NCI-H1417 treated with DMSO at 0.1 percent for 48 hours (cell line): ENCODE measurements at regions not wholly inside any gene's neighbourhood (a gene's known extent, or its start where the extent isn't known, plus 50 kb on each side); places are given as distances from the start of the nearest gene placed in this dataset.

ENCODE experiments used
- DNase-seq: peaks from one replicate; lab custom pipeline; 2025; lab: John Stamatoyannopoulos, UW

DNA sequence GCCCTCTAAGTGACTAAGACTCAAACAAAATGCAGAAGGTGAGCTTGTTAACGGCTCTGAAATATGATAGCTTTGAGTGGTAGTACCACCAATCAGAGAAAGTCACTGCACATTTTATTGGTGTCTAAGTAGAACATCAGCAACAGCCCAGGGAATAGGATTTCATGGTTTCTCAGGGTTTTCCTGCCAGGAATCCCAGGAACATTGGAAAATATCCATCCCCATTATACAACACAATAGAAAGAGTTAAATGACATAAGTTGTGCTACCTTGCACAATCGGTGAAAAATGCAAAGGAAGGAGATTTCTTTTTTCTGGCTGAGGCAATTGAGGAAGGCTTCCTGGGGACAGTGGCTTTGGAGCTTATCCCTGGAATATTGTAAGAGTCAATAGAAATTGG is 283.1 kb downstream of the HLX start:
- no peak for DNase-seq

DNA sequence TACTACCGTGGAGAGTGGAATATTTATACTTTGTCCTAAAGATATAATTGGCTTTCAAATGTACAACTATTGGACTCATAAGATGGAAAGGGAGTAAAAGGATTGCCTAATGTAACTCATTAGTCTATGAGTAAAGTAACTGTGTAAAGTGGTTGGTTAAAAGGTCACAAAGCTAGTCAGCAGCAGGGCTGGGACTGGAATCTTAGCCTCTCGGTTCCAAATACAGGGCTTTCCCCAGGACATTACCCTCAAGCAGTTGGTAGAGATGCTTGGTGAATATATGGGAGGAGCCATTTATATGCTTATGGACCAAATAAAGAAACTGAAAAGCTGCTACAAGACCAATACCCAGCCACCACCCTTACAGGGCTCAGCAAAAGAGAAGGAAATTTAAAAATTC is 283.7 kb downstream of the HLX start:
- no peak for DNase-seq

DNA sequence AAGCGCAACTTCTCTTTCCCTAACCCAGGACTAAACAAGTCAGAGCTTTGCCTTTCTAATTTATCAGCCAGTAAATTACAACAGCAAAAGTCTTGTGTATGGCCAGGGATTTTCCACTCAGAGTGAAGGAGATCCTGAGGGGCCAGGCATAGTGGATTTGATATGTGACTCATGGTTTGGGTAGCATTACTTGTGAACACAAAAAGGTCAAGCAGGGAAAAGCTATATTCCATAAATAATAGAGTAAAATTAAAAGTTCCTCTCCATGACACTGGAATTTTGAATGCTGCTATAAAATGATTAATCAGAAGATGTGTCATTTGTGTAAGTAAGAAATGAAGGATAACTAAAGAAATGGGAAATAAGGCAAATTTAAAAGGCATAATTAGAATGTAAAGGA is 284.8 kb downstream of the HLX start:
- DNase-seq, result no peak

DNA sequence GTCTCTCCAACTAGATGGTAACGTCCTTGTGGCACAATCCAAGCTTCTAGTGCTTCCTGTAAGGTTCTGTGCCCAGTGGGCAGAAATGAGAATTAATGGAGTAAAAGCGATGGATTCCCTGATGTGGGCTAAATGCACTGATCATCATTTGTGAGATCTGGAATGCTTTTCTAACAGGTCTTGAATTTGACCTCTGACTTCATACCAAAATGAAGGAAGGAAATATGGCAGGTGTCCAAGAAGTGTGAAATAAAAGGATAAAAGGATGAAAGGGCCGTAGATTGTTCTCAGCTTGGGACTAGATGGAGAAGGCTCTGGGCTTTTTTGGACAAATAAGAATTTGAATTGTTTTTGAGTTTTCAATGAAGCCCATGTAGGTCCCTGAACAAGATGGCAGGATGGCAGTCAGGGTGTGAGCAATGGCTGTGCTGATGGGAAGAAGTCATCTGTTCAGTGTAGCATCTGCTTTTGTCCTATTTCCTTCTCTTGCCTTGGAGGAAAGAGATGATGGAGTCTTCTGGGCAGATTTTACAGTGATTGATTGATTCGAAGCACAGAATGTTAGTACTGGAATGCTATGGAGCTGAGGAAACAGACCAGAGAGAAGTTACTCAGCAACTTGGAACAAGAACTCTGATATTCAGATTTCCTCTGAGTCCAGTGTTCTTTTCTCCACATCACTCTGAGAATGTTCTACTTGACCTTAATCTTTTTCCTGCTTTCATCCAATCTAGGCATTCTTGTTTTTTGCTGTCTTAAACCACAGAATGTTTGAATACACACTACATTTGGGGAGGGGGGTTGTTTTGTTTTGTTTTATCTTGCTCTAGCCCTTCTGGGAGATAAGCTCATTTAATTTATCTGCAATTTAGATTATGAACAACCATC is 286.0 kb downstream of the HLX start:
- DNase-seq, result no peak

DNA sequence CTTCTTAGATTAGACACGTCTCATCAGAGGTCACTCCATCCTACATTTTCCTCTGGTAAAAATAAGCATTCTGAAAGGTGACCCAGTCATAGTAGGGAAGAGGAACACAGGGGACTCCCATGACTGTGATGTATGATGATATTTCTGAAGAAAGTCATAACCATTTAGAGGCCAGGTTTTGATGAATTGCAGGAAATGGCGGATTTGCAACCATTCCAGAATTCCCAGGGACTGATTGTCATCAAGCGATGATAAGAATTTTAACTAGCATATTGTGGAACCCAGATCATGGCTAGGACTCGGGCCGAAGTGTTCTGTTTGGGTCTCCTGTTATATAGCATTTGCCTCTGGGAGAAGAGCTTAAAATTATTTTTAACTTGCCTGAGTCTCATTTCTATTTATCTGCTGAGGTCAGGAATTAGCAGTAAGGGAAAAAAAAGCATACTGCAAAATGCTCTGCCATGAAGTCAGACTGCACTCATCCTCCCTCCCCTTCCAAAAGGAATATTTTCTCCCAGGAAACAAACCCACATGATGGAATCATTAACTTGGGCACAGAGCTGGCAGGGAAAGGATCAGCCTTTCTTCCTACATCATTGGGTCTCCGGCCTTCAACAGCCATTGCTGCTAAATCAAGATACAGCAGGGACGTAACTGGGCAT is 286.7 kb downstream of the HLX start:
- no peak for DNase-seq

DNA sequence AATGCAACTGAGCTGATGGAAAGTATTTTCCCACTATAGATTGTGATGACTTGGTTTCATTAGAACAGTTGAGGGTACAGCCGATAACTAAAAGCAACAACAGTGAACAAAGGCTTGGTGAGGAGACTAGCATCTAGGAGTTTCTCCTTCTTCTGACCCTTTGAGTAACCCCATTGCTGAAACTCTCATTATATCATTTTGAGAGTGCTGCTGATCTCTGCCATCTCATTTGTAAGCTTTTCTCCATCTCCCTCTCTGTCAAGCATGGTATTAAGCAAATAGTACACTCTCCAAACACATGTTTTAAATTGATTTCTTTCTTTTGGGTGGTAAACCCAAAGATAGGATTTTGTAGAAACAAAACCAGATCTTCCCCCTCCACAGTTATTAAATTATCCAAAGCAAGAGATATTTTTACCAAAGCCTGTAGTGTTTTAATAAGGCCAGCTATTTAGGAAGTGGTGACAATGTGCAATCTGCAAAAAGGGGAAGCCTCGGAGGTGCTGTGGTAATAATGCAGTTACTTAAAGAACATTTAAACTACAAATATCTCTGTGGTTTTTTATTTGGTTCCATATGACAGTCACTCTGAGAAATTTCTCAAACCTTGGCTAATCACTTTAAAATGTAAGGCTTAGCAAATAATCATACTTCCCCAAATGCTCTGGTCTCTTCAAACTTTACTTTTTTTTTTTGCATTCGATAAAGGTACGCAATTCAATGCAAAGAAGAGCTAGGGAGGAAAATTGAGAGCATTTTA is 287.5 kb downstream of the HLX start:
- DNase-seq, result no peak

DNA sequence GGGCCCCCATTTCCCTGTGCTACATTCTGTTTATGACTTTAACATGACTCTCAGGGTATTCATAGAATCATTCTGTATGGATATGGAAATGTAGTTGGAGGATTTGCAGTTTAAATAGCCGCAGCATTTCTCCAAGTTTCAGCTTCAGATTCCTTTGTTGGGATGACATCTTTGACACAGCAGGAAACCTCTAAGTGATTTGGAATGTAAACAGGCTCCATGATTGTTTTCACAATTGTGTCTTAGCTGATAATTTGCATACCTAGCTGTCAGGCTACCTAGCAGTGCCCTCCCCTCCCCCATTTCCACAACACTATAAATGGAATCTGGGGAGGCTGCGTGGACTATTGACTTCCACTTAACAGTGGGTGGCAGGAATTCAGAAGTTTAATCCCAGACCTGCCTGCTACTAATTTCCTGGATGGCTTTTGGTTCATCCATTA is 290.2 kb downstream of the HLX start:
- DNase-seq, result no peak

DNA sequence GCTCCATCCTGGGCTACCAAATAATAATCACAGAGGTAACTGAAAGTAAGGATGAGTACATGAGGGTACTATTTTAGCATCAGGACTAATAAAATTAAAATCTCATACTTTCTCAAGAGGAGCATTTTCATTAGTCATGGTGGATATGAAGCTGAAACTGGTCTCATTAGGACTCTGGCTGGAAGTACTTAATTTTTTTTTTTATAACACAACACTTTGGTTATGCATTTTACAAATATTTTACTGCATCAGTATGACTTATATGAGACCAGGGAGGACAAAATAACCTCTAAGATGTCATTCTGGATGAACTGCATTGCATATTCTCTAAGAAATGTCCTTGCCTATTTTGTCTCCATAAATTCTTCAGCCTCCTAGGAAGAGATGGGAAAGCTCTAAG is 290.9 kb downstream of the HLX start:
- no peak for DNase-seq

DNA sequence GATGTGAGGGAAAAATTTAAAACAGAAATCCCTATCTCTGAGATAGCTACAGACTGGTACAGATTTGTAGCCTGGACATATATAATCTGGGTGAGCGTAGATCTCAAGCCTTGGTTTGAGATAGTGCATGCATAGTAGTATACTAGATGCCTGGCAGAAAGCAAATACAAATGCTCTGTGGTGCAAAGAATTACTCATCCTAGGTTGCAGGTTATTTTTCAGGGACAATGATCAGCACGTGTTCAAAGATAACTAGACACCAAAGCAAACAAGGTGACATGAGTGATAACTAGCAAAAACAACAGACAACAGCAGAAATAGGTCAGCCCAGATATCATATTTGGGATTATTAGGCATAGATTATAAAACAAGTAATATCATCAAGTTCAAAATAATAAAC is 292.5 kb downstream of the HLX start:
- no peak for DNase-seq

DNA sequence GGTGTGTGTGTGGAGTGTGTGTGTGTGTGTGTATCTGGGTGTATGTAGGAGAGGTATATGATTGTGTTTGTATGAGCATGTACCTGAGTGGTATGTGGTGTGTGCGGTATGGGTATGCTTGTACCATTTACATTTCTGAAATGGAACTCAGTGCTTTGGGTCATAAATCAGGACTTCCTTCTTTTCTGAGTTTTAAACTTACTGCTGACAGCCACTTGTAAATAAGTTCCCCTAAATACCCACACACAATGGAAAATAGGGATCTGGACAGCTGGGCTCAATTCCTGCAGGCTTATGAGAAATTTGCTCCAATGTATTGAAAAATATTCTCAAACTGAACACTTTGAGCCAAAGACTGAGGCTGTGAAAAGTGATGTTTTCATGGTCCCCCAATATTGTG is 293.6 kb downstream of the HLX start:
- no peak for DNase-seq

DNA sequence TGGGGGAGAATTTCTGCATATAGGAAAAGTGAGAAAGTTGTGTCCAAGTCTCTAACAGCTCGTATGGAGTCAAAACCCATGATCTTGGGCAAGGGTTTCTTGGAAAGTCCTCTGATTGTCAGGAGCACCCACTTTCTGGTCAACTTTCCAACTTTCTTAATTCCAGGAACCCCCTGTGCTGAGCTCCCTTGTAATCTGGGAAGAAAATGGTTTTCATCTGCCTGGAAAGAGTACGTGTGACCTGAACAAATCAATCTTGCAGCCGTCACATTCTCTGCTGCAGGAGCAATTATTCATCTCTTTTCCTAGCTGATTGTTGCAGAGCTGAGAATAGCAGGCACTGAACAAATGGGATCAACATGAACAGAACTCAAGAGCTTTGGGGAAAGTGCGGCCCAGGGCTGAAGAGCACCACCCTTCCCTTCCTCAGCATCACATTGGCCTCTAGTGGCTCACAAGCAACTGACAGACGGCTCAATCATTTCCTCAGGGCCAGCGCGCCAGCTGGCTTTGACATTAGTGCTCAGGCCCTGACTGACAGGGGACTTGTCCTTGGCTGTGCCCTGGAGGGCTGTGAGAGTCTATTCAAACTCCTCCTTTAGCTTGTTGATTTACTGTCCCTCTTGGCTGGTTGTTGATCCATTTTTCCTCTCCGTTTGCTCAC is 295.2 kb downstream of the HLX start:
- no peak for DNase-seq

DNA sequence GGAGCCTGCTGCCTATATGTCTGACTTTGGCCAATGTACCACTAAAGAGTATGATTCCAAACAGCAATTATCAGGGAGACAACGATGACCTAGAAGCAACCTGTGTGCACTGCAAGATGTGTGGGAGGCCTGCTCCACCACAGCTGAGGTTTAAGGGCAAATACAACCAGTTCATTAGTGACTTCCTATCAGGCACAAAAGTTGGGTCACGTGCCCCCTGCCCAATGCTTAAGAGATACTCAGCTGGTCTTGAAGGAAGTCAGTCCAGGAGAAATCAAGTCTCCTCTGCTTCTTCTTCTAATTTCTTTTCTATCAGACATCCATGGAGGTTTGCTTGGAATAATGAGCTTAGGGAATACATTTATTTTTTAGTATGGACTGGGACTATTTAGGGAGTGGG is 296.0 kb downstream of the HLX start:
- DNase-seq, result no peak

DNA sequence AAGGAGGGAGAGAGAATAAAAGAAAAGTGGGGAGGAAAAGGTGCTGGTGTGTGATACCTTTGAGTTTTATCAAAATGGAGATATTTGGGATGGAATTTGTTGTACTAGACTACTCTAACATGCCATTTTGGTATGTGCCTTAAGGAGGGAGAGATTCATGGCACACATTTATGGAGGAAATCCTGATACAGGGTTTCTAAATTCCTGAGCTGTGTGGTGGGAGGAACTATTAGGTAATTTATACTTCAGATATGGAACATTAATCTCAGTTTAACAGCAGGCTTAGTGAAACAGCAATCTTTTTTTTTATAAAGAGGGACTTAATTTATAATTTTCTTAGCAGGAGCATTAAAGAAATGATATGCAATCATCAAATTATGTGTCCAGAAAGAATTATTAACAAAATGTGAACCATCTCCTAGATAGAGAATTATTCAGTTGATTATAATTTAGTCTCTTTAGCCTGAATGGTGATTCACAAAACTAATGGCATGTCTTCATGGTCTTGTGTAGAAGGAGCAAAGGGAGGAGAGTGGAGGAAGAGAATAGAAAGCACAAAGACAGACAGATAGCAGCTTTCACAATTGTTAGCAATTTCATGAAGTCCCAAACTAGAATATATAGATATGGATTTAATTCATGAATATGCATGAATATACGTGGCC is 301.6 kb downstream of the HLX start:
- DNase-seq, result no peak

DNA sequence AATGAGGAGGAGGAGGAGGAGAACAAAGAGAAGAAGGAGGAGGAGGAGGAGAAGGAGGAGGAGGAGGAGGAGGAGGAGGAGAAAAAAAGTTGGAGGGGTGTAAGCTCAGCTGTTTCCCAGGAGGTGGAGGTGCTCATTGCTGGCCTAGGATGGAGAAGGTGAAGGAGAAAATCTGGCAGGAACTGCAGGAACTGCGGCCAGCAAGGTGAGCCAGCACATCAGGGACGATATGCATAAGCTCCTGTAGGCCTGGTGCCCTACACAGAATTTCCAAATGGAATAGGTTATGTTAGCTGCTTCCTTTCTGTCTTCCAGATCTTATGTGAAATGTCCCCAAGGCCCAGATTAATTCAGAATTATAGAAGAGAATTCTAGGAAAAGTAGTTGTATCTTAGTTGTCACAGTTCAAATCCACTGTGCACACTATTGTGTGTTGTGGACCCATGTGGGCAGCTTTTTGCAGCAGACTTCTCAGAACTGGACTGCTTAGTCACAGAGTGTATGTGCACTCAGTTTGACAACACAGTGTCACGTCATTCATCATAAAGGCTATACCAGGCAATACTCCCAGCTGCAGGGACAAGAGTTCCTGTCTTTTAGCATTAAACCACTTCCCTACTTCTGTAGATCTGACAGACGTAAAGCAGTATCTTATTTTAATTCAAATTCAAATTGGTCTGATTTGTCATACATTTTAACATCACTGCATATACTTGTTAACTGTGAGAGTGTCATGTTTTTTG is 303.7 kb downstream of the HLX start:
- DNase-seq, result no peak

DNA sequence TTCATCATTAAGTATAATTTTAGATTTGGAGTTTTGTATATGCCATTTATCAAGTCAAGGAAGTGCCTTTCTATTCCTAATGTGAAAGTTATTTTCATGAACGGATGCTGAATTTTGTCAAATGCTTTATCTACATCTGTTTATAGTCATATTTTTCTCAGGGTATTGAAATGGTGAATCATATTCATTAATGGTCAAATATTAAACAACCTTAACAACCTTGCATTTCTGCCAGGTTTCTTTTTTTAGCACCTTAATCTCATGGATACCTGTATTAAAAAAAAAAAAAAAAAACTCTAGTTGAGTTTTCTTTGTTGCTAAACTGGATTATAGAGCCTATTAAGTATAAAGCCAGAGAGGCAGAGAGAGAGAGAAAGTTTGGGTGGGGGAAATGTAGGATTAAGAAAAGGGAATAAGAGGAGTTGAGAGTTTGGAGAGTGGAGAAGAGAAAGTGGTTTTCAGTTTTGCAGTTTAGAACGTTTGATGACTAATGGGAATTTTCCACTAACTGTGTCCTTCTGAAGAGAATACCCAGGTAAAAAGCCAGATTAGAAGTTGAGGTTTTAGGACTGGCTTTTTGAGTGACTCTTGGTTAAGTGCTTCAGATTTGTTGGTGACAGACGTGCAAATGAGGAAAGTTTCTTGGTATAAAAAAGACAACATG is 305.0 kb downstream of the HLX start:
- DNase-seq, result no peak

DNA sequence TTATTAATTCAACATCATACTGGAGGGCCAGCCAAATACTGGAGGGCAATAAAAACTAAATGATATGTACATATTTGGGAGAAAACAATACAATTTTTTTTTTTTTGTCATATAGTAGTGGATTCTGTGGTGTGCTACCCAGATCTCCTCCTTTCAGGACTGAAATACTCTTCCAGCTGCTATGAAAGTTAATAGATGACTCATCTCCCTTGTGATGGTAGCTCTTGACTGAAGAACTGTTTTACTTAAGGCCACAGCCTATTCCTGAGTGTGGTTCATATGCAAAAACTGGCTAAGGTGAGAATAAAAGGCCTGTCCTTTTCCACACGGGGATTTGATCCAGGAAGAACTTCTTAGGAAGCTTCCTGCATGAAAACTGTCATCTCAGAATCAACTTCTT is 307.9 kb downstream of the HLX start:
- DNase-seq, result no peak

DNA sequence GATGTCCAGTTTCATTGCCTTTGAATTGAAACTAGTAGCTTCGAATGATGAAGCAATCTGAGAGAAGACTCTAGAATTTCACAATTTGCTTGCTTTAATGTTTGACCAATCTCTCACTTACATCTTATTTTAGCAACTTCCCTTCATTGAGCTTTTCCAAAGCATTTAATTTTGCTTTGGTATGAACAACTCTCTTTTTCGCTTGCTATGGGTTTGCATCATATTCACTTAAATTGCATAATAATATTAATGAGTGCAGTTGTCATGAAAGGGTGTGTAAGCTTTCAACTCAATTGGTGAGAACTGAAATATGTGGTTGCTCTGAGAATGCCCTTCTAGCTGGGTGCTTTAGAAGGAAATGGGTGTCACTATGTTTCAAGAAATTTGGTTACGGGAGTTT is 309.2 kb downstream of the HLX start:
- no peak for DNase-seq

DNA sequence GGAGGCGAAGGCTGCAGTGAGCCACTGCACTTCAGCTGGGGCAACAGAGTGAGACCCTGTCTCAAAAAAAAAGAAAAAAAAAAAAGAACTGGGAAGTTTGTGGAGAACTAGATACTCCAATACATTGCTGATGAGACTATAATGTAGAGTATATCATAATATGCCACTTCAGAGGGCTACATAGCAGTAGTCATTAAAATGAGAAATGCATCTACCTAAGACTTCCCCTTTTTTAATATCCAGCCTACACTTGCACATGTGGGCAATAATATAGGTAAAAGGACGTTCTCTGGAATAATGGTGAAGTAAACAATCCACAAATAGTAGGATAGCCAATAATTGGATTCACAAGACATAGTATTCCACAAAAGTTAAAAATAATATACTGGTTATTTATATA is 311.0 kb downstream of the HLX start:
- no peak for DNase-seq

DNA sequence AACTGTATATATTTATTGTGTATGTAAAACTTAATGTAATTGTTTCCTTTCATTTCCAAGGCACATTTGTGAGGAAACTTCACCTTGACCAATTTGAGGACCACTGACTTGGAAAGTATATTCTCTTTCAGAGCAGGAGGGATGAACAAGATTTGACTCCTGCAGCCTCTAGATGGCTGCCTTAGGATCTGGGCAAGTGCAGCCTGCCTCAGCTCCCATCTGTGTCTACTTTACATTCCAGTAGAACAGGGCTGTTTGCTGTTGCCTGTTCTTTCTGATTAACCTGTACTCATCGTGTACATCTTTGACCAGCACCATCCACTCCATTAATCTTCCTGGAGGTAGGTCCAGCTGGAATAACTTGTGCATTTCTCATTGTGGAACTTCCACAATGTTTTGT is 312.8 kb downstream of the HLX start:
- no peak for DNase-seq

DNA sequence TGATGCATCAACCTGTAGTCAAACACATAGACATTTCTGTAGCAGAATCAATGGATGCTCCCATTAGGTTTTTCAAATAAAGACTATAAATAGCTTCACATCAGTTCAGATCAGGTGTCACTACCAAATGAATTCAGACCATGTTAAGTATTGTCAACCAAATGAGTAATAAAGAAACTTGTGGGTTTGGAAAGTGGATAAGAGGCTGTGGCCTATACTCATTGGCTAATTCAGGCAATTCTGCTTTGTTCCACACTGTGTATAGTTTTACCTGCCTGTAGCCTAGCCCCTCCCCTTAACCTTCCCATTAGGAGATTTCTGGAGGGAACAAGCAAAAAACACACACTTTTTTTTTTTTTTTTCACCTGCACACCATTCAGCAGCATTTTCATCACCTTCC is 321.2 kb downstream of the HLX start:
- DNase-seq, result no peak

DNA sequence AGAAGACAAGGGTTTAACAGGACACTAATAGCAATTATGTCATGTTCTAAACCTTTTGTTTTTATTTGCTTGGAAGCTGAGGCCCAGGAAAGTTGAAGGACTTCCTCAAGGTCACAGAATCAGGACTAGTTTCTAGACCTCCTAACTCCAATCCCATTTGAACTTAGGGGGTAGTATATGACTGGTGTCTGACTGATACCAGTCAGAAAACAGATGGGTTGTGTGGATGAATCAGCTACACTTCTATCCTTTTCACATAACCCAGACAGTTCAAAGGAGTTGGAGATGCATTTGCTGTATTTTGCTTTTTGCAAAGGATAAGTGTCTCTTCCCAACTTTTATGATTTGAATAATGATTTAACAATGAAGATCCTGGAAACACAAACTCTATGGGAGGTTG is 322.5 kb downstream of the HLX start:
- no peak for DNase-seq
